HEK293 (cell line): ENCODE measurements at regions not wholly inside any gene's neighbourhood (a gene's known extent, or its start where the extent isn't known, plus 50 kb on each side); places are given as distances from the start of the nearest gene placed in this dataset.

ENCODE experiments used
- CTCF ChIP-seq: fragments of 450-650 bp; formaldehyde crosslinking; IDR thresholded peaks from 2 replicates; pipeline ENCODE4 v1.5.1; 2016; ENCODE audit warnings: missing biosample characterization, missing genetic modification characterization
- PBX3 ChIP-seq: sonication (generic); formaldehyde crosslinking; IDR thresholded peaks from 2 replicates; pipeline ENCODE4 v1.8.1; 2022; ENCODE audit warnings: mild to moderate bottlenecking, moderate library complexity, missing genetic modification reagents
- REST ChIP-seq: fragments of 450-650 bp; formaldehyde crosslinking; IDR thresholded peaks from 2 replicates; pipeline ENCODE4 v1.5.1; 2016; ENCODE audit warnings: missing biosample characterization, missing genetic modification characterization
- ZFP41 ChIP-seq: fragments of 450-650 bp; formaldehyde crosslinking; IDR thresholded peaks from 2 replicates; pipeline ENCODE4 v1.5.1; 2016; ENCODE audit warnings: missing biosample characterization, missing genetic modification characterization, borderline replicate concordance
- ZNF148 ChIP-seq: fragments of 450-650 bp; formaldehyde crosslinking; IDR thresholded peaks from 2 replicates; pipeline ENCODE4 v1.5.0; 2017; ENCODE audit warnings: missing biosample characterization, missing genetic modification characterization, borderline replicate concordance
- ZNF174 ChIP-seq: fragments of 450-650 bp; formaldehyde crosslinking; IDR thresholded peaks from 2 replicates; pipeline ENCODE4 v1.5.0; 2017; ENCODE audit warnings: missing biosample characterization, mild to moderate bottlenecking, missing genetic modification characterization
- ZNF24 ChIP-seq: fragments of 450-650 bp; formaldehyde crosslinking; IDR thresholded peaks from 2 replicates; pipeline ENCODE4 v1.5.1; 2016; ENCODE audit warnings: missing biosample characterization, missing genetic modification characterization
- ZNF510 ChIP-seq: fragments of 450-650 bp; formaldehyde crosslinking; IDR thresholded peaks from 2 replicates; pipeline ENCODE4 v1.5.1; 2018; ENCODE audit warnings: mild to moderate bottlenecking, missing genetic modification characterization, missing biosample characterization; ENCODE audit not compliant: insufficient replicate concordance
- ZNF707 ChIP-seq: fragments of 450-650 bp; formaldehyde crosslinking; IDR thresholded peaks from 2 replicates; pipeline ENCODE4 v1.5.1; 2016; ENCODE audit warnings: missing biosample characterization, missing genetic modification characterization
- ZNF768 ChIP-seq: fragments of 450-650 bp; formaldehyde crosslinking; IDR thresholded peaks from 2 replicates; pipeline ENCODE4 v1.5.1; 2018; ENCODE audit warnings: missing biosample characterization, mild to moderate bottlenecking, missing genetic modification characterization

GRCh38 chr11:96652516-96652915 is 262.7 kb downstream of the JRKL start:
- TF ChIP-seq ZNF768 (no peak), REST (tag by site-specific recombination) (no peak), PBX3 (CRISPR knock-in tag) (no peak), CTCF (no peak), ZNF148 (tag by site-specific recombination) (no peak), ZNF174 (tag by site-specific recombination) (no peak), ZNF707 (tag by site-specific recombination) (no peak), ZFP41 (tag by site-specific recombination) (no peak), ZNF510 (tag by site-specific recombination) (no peak), ZNF24 (no peak)
